Fibroblast of skin of left biceps (primary cell): ENCODE measurements at regions not wholly inside any gene's neighbourhood (a gene's known extent, or its start where the extent isn't known, plus 50 kb on each side); places are given as distances from the start of the nearest gene placed in this dataset.
A peak's percentile ranks its signal among the peaks of the same experiment; 100 is the strongest.

Source experiments
- DNase-seq, 2 experiments: peaks; one replicate each; pipeline ENCODE4 v3.0.0-alpha.2; 2013; ENCODE audit warnings: low read depth in 2 of 2

DNA sequence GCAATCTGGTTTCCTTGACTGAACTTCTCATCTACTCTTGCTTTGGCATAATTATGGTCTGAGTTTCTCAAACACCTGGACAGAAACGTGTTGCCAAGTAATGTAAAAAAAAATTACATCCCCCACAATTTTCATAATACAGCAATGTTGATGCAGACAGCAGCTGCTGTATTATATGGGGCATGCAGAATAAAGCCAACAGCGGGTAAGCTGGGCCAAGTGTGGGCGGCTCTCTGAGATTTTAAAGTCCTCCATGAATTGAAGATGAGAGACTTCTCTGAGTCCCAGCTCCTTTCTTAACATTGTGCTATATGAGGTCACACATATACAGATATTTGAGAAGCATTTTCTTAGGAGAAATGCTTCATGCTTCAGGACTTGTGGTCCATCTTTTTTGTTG is 881.2 kb downstream of the GALC start:
- no peak for DNase-seq

DNA sequence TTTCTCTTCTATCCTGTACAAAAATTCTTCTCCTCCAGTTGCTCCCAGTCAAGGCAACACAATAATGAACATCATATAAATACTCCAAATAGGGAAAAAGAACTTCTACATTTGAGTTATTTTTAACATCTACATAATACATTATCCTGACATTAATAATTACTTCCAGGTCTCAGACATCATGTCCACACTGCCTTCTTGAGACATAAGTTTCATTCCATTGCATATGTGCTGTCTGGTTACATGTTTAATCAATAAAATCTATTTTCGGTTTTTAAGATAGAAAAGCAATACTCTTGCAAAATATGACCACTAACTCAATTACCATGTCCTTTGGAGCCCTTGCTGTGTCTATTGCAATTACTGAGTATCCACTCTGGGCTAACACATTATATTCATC is 881.9 kb downstream of the GALC start:
- peak; percentile 63 to 74 for DNase-seq

DNA sequence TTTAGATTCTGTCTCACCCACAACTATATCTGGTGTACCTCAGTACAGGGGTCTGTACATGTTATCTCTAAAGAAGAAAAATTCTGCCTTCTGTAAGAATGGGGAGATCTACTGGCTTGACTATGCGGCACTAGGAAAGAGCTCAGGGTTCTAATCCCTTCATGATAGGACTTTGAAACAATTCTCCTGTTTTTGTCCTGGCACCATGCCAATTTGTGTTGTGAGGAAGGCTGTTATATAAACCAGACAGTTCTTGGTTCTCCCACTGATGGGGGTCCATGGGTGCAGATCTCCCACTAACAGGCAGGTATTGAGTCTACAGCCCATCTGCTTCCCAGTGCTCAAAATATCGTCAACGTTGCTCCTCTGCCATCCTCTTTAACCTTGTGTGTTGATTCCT is 883.7 kb downstream of the GALC start:
- no peak for DNase-seq

DNA sequence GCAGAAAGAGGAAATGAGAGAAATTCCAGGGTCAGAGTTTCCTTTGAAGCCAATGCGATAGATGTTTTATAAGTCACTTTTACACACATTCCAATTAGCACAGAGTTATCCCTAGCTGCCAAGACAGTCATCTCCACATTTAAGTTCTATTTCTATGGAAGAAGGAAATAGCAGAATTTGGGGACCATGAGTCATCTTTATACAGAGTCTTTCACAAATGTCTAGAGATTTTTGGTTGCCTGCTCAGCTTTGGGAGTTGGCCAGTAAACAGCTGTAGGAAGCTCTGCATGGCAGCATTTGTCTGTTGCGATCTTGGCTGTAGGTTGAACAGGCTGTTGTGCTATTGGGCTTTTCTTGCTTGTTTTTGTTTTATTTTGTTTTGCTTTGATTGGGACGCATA is 884.3 kb downstream of the GALC start:
- peak; percentile 89 to 91 for DNase-seq

DNA sequence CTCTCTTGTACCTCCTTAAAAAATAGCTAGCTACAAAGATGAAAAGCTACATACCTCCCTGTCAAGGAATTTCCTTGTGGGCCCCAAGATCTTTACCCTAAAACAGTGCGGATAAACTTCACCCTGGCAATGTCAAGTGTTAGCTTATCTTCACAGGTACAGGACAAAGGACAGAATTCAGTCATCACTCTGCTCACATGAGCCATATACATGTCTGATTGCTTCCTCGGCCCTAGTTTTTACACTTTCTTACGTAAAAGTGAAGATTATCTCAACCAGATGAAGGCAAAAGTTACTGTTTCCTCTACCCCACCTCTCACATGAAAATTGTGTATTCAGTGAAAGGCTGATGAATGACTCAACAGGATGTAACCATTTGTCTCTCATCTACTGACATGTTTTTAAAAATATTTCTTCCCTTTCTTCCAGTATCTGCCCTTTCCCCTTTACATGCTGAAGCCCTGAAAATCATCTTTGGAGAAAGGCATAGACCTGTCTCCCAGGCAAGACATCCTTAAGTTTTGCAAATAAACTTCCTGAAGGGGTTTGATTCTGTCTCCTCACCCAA is 890.1 kb downstream of the GALC start:
- DNase-seq, result peak in 1 of 2 experiments; percentile 22

DNA sequence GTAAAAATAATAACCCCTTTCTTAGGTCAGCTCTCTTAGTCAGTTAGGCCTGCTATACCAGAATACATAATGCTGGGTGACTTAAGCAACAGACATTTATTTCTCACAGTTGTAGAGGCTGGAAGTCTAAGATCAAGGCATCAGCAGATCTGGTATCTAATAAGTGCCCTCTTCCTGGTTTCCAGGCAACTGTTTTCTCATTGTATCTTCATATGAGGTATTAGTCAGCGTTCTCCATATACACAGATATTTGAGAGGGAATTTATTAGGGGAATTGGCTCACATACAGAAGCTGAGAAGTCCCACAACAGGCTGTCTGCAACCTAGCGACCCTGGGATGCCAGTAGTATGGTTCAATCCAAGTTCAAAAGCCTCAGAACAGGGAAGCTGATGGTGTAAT is 896.0 kb downstream of the GALC start:
- DNase-seq, result peak in 1 of 2 experiments; percentile 17

DNA sequence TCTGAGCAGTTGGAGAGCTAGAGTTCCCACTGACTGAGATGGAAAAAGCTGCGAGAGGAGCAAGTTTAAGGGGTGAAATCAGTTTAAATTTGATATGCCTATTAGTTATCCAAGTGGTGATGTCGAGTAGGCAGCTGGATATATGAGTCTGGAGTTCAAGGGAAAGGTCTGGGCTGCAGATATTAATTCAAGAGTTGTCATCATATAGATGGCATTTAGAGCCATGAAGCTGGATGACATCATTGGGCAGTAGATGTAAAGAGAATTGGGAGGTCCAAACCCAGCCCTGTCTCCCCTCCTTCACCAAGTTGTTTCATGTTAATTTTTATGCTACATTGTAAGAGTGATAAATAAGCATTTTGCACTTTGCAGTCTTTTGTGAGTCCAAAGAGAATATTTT is 898.1 kb downstream of the GALC start:
- no peak for DNase-seq

DNA sequence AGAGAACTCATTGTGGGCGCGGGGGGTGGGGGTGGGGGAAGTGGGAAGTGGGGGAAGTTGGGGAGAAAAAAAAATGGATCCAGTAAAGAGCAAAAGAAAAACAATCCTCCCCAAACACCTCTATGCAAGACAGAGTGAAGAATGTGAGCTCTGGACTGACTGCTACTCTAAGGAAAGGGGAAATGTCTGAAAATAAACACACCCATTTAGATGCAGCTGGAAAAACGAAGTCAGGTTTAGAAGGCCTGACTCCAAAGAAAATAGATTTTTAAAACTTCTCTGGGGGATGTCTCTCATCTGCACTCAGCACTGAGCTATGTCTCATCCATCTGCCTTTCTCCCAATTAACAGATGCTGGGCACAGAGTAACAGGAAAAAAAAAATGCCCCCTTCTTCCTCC is 904.4 kb downstream of the GALC start:
- DNase-seq, result no peak

DNA sequence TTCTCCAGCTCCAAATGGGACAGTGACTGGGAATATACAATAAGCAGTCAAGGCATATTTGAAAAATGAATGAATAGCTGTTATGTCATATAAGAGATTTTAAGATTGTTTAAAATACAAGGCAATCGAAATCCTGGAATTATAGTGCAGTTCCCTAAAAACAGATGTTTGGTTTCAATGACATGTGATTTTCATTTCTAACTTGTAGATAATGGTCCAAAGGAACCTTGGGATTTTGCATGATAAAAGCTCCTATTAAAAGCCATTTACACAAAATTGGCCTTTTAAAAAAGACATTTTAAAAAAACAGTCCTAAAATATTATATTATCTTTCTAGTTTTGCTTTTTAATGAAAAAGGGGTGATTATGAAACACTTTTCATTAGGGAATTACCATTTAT is 905.1 kb downstream of the GALC start:
- DNase-seq, result no peak

DNA sequence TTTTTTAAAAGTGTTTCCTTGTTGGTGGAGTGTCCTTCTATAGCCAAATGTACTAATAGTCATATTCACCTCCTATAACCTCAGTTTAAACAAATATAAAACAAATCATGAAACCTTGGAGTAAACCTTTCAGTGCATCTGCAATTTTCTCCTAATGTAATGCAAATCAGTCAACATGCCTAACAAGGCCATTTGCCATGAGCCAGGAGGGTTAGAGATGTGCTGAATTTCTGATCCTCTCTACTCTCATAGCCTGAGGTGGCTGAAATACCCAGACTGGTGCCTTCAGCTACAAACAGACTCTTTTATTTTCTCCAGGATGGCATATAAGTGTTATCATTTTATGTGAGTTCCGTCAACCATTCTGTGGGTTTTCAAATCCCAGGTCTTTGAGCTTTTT is 908.1 kb downstream of the GALC start:
- no peak for DNase-seq

DNA sequence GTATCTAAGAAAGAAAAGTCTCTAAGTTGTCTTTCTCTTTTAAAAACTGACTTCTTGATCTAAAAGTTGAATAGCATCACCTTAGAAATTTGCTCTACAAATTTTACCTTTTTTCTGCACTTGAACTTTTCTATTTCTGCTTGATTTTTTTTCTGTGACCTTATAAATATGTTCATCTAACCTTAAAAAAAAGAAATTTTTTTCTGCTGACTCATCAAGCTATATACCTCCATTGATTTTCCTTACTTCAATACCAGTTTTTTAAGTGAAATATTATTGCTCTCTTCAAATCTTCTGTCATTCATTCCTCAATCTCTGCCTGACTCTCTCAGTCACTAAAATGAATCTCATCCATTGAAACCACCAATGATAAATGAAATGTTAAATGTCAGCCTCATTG is 910.1 kb downstream of the GALC start:
- DNase-seq, result no peak

DNA sequence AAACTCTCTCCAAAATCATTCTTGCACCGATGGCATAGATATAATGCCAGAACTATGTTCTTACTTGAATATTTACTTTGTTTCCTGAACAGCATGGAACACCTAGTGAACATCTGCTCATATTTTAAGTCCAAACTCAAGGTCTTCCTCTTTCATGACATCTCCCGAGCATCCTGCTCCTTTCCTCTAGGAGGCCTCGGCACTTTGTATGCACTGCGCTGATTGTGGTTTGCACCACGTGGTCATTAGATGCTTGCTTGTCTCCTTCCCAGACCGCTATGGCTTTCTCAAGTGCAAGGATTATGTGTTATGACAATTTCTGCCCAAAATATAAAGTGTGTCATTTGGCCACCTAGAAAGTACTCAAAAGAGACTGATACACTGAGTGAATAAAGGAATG is 912.0 kb downstream of the GALC start:
- no peak for DNase-seq

DNA sequence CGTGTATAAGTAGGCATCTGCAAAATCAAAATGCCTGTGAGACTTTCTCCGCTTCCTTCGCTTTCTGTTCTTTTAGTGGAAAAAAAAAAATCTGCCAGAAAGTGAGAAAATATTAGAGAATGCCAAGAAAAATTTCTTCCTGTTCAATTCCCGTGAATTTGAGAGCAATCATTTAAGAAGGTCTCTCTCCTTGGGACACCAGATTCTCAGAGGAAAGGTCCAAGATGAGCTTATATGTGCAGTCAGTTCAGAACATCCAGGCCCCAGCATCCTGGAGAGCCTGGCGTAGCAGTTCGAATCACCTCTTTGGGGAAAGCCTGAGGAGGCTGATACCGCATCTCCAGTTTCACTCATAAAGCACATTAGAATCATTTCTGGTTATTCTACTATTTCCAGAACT is 912.8 kb downstream of the GALC start:
- no peak for DNase-seq

DNA sequence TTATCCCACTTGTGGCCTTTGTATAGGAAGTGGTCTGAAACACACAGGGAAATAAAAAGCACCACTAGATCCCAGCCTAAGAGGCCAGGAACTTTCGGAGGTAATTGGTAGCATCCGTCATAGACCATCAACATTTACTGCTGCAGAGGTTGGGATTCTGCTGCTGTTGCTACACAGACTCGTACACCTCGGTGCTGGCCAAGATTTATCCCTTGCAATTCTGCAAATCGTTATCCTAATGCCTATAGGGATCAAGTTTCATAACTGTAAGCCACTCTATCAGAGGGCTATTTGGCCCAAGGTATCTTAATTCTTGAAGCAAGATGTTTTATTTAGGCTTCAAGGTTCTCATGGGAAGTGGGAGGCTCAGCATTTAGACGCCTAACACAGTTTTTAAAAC is 913.6 kb downstream of the GALC start:
- DNase-seq, result no peak

DNA sequence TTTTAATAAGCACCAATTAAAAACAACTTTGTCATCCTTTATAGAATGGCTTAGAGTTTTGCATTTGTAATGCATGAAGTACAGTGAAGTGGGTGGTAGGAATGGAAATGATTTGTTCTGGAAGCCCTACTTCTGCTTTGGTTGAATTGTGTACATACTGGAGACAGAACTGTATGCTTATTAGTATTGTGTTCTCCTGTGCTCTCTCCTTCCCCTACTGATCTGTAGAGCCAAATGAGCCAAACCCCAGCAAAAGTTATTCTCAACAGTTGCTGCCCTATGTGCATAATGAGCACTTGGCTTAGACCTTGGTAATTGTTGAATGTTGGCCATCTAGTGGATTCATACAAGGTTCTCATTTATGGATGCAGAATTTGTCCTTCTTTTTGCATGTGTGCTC is 916.1 kb downstream of the GALC start:
- no peak for DNase-seq

DNA sequence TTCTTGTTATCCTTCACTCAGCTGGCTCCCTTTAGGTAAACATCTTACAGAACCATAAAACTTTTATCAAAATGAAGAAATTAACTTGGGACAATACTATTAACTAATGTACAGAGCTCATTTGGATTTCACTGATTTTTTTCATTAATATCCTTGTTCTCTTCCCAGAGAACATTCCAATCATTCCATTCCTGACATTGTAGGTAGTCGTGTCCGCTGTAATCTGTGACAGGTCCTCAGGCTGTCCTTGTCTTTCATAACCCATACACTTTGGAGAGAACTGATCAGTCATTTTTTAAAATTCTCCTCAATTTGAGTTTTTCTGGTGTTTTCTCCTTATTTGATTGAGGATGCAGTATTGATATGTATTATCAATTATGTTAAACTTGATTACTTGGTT is 916.8 kb downstream of the GALC start:
- no peak for DNase-seq

DNA sequence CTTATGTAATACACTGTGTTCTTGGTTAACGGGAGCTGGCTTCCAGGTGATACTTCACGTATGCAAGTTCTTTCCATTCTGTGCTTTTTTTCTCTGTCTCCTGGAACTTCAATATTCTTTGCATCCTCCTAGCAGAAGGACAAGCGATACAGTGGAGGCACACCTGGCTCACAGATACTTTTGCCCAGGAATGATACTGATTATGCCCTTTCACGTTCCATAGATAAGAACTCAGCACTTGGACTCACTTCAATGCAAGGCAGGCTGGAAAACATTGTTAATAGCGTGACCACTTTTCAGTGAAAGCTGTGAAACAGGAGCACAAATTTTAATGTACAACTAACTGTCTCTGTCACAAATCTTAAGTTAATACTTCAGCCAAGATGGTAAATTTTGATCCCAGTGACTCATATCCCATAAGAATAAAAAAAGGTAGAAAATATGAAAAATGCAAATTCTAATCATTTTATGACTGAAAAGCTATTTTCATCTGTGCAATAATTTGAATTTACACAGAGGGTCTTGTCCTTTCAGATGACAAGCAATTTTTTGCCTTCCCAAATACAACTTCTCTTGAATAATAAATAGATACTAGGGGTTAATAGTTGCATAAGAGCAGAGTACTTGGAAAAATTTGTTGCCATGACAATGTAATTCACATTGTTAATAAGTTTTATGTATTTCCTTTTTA is 919.0 kb downstream of the GALC start:
- no peak for DNase-seq

DNA sequence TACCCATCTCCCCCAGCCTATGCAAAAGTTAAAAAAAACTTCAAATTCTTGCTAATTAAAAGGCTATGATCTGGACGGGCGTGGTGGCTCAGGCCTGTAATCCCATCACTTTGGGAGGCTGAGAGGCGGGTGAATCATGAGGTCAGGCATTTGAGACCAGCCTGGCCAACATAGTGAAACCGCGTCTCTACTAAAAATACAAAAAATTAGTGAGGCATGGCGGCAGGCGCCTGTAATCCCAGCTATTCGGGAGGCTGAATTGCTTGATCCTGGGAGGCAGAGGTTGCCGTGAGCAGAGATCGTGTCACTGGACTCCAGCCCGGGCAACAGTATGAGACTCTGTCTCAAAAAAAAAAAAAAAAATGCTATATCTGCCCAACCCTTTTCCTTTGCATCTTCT is 925.4 kb downstream of the GALC start:
- no peak for DNase-seq

DNA sequence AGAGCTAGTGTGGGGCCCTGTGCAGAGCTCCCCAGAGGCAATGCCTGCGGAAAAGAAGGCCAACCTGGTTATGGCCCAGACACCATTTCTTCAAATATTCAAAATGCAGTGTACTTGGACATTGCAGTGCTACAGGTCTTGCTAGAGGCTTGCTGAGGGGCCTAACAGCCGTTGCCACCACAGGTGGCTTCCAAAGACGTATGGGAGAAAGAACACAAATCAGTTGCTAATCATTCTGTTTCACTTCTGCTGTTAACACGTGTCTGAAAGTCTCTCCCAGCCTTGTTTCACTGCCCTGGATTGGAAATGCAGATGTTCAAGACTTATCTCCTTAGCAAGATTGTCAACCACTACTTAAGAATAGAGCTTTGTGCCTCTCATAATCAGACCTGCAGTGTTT is 925.9 kb downstream of the GALC start:
- no peak for DNase-seq

DNA sequence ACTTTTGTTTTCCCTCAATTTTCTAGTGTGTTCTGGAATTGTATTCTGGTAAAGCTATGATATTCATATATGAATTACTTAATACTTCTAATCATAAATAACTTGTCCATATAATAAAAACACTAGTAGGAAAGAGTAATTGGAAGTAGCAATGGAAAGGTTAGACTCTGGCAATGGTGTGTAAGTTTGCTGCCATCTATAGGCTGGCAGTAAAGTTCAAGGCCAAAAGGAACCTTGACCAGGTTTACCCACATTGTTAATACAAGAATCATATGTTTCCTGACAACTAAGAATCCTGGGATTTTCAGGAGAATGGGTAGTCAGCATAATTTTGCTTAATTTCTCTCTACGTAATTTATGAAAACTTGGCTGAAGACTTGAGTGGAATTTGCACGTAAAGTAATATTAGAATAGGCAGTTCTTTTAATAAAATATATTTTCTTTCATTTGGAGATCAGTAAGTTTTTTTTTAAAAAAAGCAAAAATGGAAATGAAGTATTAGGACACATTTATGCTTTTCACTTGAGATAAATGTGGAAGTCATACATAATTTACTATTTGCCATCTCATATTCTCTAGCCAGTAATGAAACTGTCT is 926.7 kb downstream of the GALC start:
- no peak for DNase-seq

DNA sequence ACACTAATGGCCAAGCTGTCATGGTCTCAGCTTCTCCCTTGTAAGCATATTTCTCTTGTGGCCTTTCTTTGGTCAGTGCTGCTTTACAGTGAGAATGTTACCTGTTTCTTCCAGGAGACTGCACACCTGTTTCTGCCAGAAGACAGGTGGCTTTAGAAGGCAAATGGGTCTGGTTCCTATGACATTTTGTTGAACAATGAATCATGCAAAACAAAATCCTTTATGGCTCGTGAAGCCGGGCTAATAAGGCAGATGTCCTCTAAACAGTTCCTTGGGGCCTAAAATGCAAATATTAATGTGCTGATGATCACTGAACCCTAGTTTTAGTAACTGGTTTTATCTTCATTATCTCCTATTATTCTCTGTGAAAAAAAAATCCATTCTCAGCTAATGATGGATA is 927.6 kb downstream of the GALC start:
- DNase-seq, result no peak

DNA sequence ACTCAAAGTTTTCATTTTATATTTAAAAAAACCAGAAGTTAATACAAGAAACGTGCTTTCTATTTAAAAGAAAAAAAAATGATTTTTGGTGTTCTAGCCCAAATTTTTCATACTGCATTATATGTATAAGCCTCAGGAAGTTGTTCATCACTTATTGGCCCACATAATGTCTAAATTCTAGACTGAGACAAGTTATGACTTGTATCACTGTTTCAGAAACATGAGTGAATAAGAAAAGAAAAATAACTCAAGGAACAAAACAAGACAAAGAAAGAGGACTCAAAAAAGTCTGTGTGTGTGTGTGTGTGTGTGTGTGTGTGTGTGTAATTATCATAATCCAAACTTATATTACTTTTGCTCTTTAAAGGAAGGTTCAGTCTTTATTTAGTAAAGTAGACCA is 929.8 kb downstream of the GALC start:
- DNase-seq, result no peak

DNA sequence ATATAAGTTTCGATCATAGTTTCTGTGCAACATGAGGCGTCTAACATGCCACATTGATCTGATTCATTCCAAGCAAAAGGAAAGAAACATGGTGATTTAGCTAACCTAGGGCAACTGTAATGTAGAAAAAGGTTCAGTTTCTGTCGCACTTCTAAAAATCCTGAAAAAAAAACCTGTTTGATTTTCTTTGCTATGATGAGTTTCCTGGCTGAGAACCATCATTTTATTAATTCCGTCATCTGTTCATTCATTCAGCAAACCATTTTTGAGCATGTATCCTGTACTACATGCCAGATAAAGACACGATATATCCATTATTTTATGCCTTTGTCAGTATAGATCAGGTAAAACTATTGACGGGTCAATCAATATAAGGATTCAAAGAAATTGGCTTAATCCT is 932.6 kb downstream of the GALC start:
- no peak for DNase-seq
